ENCODE measurements at regions not wholly inside any gene's neighbourhood (a gene's known extent, or its start where the extent isn't known, plus 50 kb on each side); places are given as distances from the start of the nearest gene placed in this dataset.

GRCh38 chr22:49139492-49140151 is 688.1 kb downstream of the BRD1 start:
- no peak overlapping the region for H3K27ac ChIP-seq
- TF ChIP-seq ZFX (IDR thresholded peaks at IDR 0.05; ENCODE audit: borderline replicate concordance): no peak
- no peak for TF ChIP-seq CTCF (IDR thresholded peaks at IDR 0.05)

GRCh38 chr22:49138250-49138790 is 689.4 kb downstream of the BRD1 start:
- no peak overlapping the region for H3K27ac ChIP-seq

GRCh38 chr22:49137206-49137840 is 690.4 kb downstream of the BRD1 start:
- no peak for TF ChIP-seq CTCF (IDR thresholded peaks at IDR 0.05)
- TF ChIP-seq ZFX (IDR thresholded peaks at IDR 0.05; ENCODE audit: borderline replicate concordance): no peak
- no peak overlapping the region for H3K27ac ChIP-seq

More at GRCh38 chr22:49138250-49138790, 689.4 kb downstream of the BRD1 start:
- TF ChIP-seq ZFX (IDR thresholded peaks at IDR 0.05; ENCODE audit: borderline replicate concordance) (no peak), CTCF (IDR thresholded peaks at IDR 0.05) (no peak)

GRCh38 chr22:49136816-49137180 is 690.9 kb downstream of the BRD1 start:
- H3K27ac ChIP-seq: no peak overlapping the region
- TF ChIP-seq CTCF (IDR thresholded peaks at IDR 0.05) (no peak), ZFX (IDR thresholded peaks at IDR 0.05; ENCODE audit: borderline replicate concordance) (no peak)

- TF ChIP-seq CTCF (IDR thresholded peaks at IDR 0.05) (no peak), ZFX (IDR thresholded peaks at IDR 0.05; ENCODE audit: borderline replicate concordance) (no peak)
- H3K27ac ChIP-seq: no peak overlapping the region
Observed at GRCh38 chr22:49136041-49136815, 691.4 kb downstream of the BRD1 start.

GRCh38 chr22:49134076-49134475 is 693.6 kb downstream of the BRD1 start:
- no peak overlapping the region for H3K27ac ChIP-seq
- no peak for TF ChIP-seq ZFX (IDR thresholded peaks at IDR 0.05; ENCODE audit: borderline replicate concordance)
- no peak for TF ChIP-seq CTCF (IDR thresholded peaks at IDR 0.05)
